Right ventricle myocardium superior (tissue), 1 donor: ENCODE measurements at regions not wholly inside any gene's neighbourhood (a gene's known extent, or its start where the extent isn't known, plus 50 kb on each side); places are given as distances from the start of the nearest gene placed in this dataset.

Experiments
- ATAC-seq: fragments of 200-7000 bp; cut with Tn5 transposase; one replicate; pipeline ENCODE4 v1.9.1; 2020; ENCODE audit warnings: mild to moderate bottlenecking; ENCODE audit not compliant: poor library complexity
- DNase-seq: peaks from one replicate; pipeline ENCODE4 v3.0.0-alpha.2; 2020
- intact Hi-C: fragments of 100-400 bp; cut with DNase I; formaldehyde crosslinking; loops from one replicate; pipeline ENCODE4 v1.11.2; 2022
- donor health status: DM: no; HTN: yes; CAD: no; lungs with severe emphysema.

DNA sequence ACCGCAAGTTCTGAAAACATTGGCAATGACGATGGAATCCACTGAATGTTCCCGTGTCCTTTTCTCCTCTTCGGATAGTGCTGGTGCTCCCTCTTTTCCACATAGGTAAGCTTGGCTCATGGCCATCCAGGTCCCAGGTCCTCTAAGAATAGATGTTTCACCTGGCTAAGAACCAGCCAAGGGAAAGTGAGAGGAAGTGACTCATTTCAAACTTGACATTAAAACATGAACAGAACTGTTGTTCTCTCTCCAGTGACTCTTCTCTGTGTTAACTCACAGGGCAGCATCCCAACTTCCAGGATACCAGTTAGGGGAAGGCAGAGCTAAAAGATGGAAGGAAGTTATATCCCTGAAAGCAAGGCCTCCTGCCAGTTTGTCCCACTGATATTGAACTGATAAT lies 493.8 kb upstream of the CHRM3 start:
- DNase-seq (no peak), ATAC-seq (no peak)
- intact Hi-C loops: no loop called here

DNA sequence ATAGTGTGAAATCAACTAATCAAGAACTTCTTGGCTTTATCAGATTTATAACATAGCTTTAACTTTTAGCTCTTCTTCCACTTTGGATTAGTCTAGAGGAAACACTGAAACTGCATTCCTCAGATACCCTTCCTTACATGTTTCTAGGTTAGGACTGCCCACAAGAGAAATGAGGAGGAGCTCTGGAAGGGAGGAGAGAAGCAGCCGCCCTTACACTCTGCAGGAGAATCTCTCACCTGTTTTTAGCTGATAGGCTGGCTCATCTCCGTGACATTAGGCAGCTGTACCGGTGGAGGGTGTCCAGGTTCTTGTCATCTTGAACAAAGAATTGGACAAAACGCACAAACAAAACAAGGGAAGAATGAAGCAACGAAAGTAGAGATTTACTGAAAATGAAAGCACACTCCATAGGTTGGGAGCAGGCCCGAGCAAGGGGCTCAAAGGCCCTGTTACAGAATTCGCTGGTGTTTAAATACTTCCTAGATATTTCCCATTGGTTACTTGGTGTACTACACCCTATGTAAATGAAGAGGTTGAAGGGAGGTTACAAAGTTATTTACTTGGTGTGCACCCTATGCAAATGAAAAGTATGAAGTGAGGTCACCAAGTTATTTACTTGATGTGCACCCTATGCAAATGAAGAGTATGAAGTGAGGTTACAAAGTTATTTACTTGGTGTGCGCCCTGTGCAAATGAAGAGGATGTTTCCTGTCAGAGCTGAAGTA lies 524.9 kb upstream of the CHRM3 start:
- intact Hi-C loops: no loop called here
- DNase-seq (no peak), ATAC-seq (no peak)

DNA sequence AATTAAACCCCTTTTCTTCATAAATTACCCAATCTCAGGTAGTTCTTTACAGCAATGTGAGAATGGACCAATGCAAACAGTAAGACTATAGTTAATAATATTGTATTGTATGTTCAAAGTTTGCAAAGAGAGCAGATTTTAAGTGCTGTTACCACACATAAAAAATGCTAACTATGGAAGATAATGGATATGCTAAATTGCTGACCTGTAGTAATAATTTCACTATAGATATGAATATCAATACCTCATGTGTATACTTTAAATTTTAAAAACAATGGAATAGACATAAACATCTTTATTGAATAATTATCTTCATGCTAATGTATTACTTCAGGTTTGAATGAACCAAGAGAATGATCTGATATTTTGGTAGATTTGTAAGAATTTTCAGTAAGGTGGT lies 552.4 kb upstream of the CHRM3 start:
- intact Hi-C loops: no loop called here

DNA sequence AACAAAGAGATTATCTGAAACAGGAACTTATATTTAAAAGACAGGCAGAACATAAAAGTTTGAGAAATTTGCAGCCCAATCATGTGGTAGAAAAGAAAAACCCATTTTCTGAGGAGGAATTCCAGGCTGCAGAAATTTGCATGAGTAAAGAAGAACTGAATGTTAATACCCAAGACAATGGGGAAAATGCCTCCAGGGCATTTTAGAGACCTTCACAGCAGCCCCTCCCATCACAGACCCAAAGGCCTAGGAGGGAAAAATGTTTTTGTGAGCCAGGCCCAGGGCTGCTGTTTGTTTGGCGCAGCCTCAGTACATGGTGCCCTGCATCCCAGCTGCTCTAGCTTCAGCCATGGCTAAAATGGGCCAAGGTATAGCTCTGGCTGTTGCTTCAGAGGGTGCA lies 554.3 kb upstream of the CHRM3 start:
- ATAC-seq: no peak
- intact Hi-C loops: no loop called here
- DNase-seq: no peak

More for the DNA sequence above, 552.4 kb upstream of the CHRM3 start:
- DNase-seq: no peak
- no peak for ATAC-seq

DNA sequence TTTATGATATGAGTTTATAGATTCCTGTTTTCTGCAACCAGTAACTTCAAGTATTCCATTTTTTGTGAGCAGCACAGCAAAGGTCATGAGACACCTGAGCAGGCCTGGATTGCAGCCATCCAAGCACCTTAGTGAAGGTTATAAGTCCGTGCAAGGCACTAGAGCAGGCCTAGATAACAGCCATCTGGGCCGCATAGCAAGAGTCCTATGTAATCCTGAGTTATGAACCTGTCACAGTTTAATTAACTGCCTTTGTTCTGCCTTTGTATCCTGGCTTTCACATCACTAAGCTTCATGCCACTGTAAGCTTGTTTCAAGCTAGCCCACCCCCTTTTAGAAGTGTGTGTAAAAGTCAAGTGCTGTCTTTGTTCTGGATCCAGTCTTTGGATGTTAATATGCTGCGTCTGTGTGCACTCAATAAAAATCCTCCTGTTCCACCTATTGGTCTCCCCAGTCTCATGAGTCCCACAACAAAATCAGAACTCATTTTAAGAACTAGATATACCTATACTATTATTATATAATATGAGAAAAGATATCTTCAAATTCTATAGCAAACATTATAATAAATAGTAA lies 556.2 kb upstream of the CHRM3 start:
- ATAC-seq: no peak
- no peak for DNase-seq
- intact Hi-C loops: no loop called here

DNA sequence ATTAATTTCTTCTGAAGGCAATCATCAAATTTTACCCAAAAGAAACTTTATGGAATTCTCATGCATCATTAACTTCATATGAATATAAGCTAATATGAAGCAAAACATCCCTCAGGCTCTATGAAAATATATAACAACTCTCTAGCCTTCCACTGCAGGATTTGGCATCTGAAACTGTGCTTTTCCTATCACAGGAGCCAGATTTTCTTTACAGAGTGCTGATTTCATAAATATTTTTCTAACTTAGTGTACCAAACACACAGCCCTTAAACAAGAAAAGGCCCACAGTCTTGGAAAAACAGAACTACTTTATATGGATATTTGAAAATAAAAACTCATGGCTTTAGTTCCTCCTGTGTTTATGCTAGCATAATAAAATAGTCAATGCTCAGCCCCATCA lies 559.5 kb upstream of the CHRM3 start:
- intact Hi-C loops: no loop called here
- DNase-seq: no peak

DNA sequence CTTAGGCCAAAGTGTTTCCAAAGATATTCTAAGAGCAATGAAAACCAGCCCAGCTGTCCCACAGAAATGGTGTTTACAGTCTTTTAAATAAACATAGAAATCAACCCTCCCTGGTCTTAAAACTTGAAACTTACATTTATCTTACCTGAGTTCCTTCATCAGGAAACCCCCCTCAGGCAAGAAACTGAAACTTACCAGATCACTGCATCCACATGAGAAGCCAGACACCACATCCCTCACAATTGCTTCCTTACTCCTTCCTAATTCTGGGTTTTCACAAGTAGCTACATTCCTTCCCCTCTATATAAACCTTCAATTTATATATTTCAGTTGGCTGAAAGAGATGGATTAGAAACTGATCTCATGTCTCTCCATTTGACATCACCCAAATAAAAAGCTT lies 563.0 kb upstream of the CHRM3 start:
- no peak for DNase-seq

More for the DNA sequence above, 559.5 kb upstream of the CHRM3 start:
- no peak for ATAC-seq

DNA sequence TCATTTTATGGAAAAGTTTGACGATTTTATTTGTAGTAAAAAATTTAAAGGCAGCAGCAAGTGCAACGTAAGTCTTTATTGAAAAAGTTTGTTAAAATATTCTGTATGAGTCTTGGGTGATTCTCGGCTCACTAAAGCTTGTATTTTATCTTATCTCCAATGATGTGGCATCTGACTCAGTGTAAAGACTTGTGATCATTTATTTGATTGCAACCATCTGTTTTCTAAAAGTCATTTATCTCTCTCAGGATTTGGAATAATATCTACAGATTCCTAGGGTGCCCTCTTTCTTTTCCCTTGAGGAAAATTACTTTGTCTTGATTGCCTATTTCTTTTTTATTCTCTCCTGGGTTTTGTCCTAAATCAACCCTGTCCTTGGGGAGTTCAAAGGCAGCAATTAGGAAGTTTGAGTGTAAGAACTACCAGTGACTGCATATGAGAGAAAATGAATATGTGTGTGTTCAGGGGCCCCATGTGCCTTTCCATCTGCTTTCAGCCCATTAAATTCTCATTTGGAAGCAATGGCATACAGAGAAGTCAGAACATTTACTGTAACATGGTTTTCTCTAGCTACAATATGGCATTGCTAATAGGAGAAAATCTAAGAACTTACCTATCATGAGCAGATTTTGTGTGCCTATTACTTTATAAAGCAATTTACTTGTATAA lies 575.0 kb upstream of the CHRM3 start:
- intact Hi-C loops: no loop called here
- DNase-seq (no peak), ATAC-seq (no peak)

More for the DNA sequence above, 563.0 kb upstream of the CHRM3 start:
- intact Hi-C loops: no loop called here
- no peak for ATAC-seq

DNA sequence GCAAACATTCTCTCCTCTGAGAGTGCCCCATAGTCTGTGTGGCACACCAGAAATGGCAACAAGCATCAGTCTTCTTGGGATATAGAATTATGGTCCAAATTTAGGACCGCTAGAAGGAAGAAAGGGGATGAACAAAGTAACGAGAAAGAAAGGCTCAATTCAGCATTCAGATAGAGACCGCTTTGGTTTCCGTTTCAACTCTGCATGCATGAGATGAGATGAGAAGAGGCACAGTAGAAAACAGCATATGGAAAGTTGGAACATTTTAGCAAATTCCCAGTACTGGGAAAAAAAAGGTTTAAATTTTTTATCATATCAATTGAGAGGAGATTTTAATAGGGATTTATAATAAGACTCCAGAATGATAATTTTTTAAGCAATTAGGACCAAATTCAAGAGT lies 595.5 kb upstream of the CHRM3 start:
- ATAC-seq: no peak
- DNase-seq: no peak
- intact Hi-C loops: no loop called here

DNA sequence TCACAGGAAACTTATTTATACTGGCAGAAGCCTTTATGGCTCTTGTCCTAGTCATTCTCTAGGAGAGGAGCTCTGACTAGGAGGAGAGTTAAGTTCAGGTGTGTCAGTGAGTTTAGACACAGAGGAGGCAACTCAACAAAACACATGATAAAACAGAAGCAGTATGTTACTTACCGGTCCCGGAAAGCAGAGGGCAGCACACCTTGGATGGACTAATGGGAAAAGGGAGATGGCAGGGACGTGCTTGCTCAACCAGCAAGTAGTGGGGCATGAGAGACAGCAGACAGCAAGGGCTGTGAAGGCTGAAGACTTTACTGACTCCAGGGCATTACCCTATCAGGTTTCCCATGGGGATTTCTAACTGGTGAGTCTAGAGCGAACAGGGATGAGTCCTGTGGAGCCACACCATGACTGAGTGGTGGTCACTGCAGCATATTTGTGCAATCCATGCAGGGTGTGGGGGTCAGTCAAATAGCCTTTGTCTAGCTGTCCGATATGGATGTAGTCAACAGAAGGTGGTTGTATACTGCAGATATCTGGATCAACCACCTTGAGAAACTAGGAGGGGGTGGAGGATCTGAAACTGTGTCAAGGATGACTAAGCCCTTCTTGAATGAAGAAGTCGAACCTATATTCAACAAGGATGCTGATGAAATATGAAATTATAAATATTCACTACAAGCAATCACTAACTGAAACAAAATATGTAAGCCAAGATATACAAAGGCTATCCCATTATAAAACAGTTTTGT lies 596.3 kb upstream of the CHRM3 start:
- intact Hi-C loops: no loop called here
- DNase-seq: no peak
- ATAC-seq: no peak

DNA sequence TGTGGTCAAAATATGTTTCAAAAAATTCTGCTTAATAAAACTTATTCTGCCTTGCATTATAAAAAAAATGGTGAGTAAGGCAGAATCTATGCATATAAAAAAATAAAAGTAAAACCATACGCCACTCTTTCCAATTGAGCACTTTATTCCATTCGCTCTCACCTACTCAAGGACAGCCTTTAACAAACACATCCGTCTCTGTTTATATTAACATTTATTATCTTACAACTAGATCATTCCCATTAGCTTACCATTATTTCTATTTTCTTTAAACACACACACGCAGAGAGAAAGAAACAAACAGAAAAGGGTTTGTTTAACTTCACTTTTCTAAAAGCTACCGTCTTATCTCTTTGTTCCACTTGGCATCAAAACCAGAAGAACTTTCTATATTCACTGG lies 598.9 kb upstream of the CHRM3 start:
- DNase-seq: no peak
- intact Hi-C loops: no loop called here
- no peak for ATAC-seq

DNA sequence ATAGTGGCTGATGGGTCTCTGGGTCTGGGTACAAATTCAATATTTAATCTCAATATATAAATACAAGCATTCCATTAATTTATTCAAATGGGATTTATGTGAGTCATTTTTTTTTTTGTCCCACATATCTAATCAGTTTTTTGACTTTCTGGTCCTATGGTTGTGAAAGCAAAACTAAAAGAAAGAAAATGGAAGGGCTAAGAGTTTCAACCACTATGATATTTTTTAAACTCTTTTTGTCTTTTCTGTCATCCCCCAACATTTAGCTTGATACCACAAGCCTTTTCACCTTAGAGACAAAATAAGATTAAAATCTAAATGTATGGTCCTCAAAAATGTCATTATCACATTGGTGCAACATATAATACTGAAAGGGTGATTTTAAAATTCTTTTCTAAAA lies 602.7 kb upstream of the CHRM3 start:
- ATAC-seq (no peak), DNase-seq (no peak)
- intact Hi-C loops: no loop called here

DNA sequence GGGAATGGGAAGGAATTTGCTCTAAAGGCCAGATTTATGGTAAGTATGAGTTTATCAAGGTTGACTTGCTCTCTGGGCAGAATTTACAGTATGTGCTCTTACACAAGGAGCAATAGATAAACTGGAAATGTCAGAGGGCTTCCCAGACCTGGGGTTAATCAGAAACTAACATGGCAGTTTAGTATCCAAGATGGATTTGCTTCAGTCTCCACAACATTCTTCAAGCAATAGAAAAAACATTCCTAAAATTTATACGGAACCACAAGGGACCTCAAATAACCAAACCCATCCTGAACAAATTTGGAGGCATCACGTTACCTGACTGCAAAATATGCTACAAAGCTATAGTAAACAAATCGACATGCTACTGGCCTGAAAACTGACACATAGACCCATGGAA lies 606.7 kb upstream of the CHRM3 start:
- DNase-seq (no peak), ATAC-seq (no peak)
- intact Hi-C loops: no loop called here

DNA sequence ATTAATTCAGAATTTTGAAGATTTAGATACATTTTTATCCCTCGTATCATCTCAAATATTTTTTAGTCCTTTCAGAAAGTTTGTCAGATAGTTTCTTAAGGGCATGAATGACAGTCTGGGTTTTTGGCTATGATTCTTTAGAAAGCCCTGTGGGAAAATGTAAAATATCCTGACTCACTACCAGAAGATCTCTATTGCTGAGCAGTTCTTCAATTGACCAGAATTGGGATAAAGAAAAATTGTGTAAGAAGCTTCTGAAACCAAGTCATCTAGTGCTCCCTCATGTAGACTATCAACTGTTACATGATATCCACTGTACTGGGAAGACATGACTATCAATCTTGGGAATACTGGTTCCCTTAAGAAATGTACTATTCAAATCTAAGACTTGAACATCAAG lies 608.3 kb upstream of the CHRM3 start:
- ATAC-seq: no peak
- no peak for DNase-seq
- intact Hi-C loops: no loop called here

DNA sequence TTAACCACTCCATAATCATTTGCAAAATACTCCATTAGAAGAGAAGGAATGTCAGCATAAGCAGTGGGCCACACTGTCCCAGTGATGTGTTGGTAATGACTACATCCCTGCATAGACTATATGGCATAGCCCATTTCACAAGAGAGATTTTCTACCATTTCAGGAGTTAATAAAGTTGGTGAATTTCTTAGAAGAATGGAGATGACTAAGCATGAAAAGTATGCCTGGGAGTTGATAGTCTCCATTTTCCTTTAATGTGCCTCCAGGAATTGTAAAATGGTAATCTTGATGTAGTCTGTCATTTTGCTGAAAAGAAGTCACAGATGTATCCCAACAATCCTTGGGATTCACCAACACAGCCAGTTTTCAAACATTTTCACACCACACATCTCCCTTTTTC lies 608.8 kb upstream of the CHRM3 start:
- intact Hi-C loops: no loop called here
- DNase-seq (no peak), ATAC-seq (no peak)

DNA sequence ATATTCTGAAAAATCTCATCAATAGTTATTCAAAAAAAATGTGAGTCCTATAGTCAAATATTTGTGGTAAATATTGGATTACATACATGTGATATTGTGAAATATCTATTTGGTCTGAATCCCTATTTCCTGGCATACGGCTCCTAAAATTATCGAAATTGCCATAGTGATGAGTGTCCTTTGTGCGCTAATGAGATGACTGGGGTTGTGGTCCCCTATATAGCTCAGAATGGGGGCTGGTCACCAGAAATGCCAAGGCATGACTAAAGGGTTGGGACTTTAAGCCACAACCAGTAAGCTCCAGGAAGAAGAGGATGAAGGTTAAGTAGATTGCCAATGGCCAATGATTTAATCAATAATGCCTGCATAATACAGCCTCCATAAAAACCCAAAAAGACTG lies 610.2 kb upstream of the CHRM3 start:
- intact Hi-C loops: no loop called here
- DNase-seq (no peak), ATAC-seq (no peak)

DNA sequence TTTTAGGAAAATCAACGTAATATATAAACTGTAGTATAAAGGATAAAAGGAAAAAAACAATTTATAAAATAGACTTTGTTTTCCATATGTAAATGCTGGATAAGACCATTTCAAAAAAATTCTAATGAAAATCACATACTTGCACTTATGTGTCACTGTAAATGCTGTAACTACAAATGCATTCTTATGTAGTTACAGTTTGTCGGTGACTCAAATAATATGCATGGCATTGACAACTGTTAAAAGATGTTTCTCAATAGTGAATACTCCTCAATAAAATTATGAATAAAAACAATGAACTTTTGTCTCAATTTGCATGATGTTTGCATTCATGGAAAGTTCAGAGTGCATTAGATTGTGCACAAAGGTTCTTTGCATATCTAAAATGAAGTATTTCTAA lies 614.0 kb upstream of the CHRM3 start:
- ATAC-seq: no peak
- no peak for DNase-seq
- intact Hi-C loops: no loop called here

DNA sequence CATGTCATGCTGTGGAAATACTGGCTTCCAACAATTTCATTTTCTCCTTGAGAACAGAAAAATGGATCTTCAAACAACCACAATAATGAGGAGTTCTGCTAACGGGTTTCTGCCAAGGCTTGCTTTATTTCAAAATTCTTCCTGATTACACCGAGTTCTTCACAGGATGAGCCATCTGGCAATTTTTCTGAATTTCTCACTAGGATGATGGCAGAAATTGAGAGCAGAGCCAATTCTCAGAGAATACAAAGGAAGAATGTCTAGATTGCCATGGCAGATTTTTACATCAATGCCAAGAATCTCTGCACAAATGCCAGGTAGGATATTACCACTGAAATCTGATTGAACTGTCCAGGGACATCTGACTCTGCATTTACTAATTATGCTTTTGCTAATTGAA lies 619.0 kb upstream of the CHRM3 start:
- DNase-seq (no peak), ATAC-seq (no peak)
- intact Hi-C loops: no loop called here

DNA sequence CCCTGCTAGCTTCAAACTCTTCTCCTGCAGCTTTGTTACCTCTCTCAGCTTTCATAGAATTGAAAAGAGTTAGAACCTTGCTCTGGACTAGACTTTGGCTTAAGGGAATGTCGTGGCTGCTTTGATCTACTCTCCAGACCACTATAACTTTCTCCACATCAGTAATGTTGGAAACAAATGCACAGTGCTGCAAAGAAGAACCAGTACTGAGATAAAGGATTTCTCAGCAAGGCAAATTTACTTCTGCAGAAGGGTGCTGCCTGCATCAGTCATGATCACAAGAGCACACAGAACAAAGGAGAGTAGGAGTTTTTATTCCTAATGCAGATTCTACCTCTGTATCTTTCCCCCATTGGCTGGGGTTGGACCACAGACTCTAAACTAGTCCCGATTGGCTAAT lies 621.6 kb upstream of the CHRM3 start:
- DNase-seq (no peak), ATAC-seq (no peak)
- intact Hi-C loops: no loop called here

DNA sequence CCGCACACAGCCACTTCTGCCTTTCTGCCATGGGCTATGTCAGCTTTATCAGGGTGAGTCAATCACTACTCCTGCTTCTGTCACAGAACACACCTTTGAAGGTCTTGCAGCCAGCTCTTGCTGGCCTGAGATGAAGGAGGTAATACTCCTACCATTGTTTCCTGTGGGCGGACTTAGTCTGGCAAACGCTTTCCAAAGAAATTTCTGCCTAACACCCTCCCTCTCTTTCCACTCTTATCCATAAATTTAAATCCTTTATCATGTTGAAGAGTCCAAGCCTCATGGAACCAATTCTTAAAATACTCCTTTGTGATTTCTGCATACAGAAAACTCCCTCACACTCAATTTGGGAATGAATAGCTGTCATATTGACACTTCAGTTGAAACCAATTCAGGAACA lies 633.1 kb upstream of the CHRM3 start:
- DNase-seq (no peak), ATAC-seq (no peak)
- intact Hi-C loops: no loop called here
